HCT116 (cell line): ENCODE measurements at regions not wholly inside any gene's neighbourhood (a gene's known extent, or its start where the extent isn't known, plus 50 kb on each side); places are given as distances from the start of the nearest gene placed in this dataset.
"Not testable (repeated sequence)": the region's sequence is repeated elsewhere in the genome, so short reads cannot be mapped to it uniquely, and the experiment has no call there.

Source experiments
- CTCF ChIP-seq, 3 experiments: fragments of 200-600 bp in 1 of 3; sonication (generic) in 1 of 3; IDR thresholded peaks in 2 of 3; conservative IDR thresholded peaks in 1 of 3; 2 replicates each; pipeline ENCODE4 v1.5.1; 2012 to 2017; ENCODE audit warnings: low read depth in 2 of 3, low read length in 2 of 3, antibody characterized with exemption in 1 of 3, borderline replicate concordance in 1 of 3, control low read depth in 1 of 3, mild to moderate bottlenecking in 1 of 3, mixed read lengths in 1 of 3, mixed run types in 1 of 3, moderate library complexity in 1 of 3; ENCODE audit not compliant: insufficient read depth in 1 of 3
- REST ChIP-seq: IDR thresholded peaks from 2 replicates; pipeline ENCODE4 v1.6.1; 2012; ENCODE audit warnings: low read depth

- TF ChIP-seq CTCF (IDR thresholded peaks at IDR 0.05 in 2 of 3, conservative IDR thresholded peaks at IDR 0.05 in 1 of 3; ENCODE audit: borderline replicate concordance in 1 of 3, insufficient read depth in 1 of 3, low read depth in 2 of 3, low read length in 2 of 3); REST: not testable (repeated sequence)
These were observed 107.3 kb downstream of the FANCF start for GRCh38 chr11:22518344-22518743.
